MCF 10A (cell line): ENCODE measurements at regions not wholly inside any gene's neighbourhood (a gene's known extent, or its start where the extent isn't known, plus 50 kb on each side); places are given as distances from the start of the nearest gene placed in this dataset.

Experiments
- BruUV-seq: library from RNA; stranded (reverse); fragments of 400-500 nt; replicated peaks from 2 replicates; lab custom pipeline; 2021; lab: Mats Ljungman, UMichigan
- CTCF ChIA-PET: fragments of 300-600 bp; sonication (Branson Sonifier 250); formaldehyde crosslinking; extraction: SDS; loops from one replicate; lab custom pipeline; 2021; ENCODE audit warnings: antibody characterized with exemption, inconsistent platforms; lab: Yijun Ruan, JAX
- POLR2A ChIA-PET: fragments of 300-600, 350-650 bp; sonication (Branson Sonifier 250); formaldehyde crosslinking; extraction: SDS; loops from one replicate; lab custom pipeline; 2020; ENCODE audit warnings: antibody characterized with exemption, inconsistent platforms; lab: Yijun Ruan, JAX
- DNase-seq: peaks from one replicate; pipeline ENCODE4 v3.0.0-alpha.2; 2018; ENCODE audit not compliant: unreplicated experiment
- H3K27ac Mint-ChIP-seq: one replicate; pipeline ENCODE4 v1.8.0; 2022; ENCODE audit warnings: mild to moderate bottlenecking, low read depth, mixed read lengths; ENCODE audit not compliant: unreplicated experiment
- H3K27me3 Mint-ChIP-seq: one replicate; pipeline ENCODE4 v1.8.0; 2022; ENCODE audit warnings: mixed read lengths; ENCODE audit not compliant: insufficient read depth, unreplicated experiment
- H3K36me3 Mint-ChIP-seq: one replicate; pipeline ENCODE4 v1.8.0; 2022; ENCODE audit warnings: mild to moderate bottlenecking, moderate library complexity, mixed read lengths; ENCODE audit not compliant: insufficient read depth, unreplicated experiment
- H3K4me1 Mint-ChIP-seq: one replicate; pipeline ENCODE4 v1.8.0; 2022; ENCODE audit warnings: mixed read lengths; ENCODE audit not compliant: insufficient read depth, unreplicated experiment
- H3K4me3 Mint-ChIP-seq: one replicate; pipeline ENCODE4 v1.8.0; 2022; ENCODE audit warnings: mild to moderate bottlenecking, moderate library complexity, mixed read lengths; ENCODE audit not compliant: unreplicated experiment
- H3K9me3 Mint-ChIP-seq: one replicate; pipeline ENCODE4 v1.8.0; 2022; ENCODE audit warnings: mixed read lengths; ENCODE audit not compliant: unreplicated experiment
- intact Hi-C: fragments of 100-400 bp; cut with micrococcal nuclease; formaldehyde crosslinking; loops from 2 replicates; pipeline ENCODE4 v1.14.1; 2022
- TF ChIP-seq, protein P1 (sequence below): fragments of 200-600 bp; IDR thresholded peaks from one replicate; pipeline ENCODE4 v1.8.0; 2022; ENCODE audit warnings: antibody characterized with exemption, mild to moderate bottlenecking; ENCODE audit not compliant: unreplicated experiment

DNA sequence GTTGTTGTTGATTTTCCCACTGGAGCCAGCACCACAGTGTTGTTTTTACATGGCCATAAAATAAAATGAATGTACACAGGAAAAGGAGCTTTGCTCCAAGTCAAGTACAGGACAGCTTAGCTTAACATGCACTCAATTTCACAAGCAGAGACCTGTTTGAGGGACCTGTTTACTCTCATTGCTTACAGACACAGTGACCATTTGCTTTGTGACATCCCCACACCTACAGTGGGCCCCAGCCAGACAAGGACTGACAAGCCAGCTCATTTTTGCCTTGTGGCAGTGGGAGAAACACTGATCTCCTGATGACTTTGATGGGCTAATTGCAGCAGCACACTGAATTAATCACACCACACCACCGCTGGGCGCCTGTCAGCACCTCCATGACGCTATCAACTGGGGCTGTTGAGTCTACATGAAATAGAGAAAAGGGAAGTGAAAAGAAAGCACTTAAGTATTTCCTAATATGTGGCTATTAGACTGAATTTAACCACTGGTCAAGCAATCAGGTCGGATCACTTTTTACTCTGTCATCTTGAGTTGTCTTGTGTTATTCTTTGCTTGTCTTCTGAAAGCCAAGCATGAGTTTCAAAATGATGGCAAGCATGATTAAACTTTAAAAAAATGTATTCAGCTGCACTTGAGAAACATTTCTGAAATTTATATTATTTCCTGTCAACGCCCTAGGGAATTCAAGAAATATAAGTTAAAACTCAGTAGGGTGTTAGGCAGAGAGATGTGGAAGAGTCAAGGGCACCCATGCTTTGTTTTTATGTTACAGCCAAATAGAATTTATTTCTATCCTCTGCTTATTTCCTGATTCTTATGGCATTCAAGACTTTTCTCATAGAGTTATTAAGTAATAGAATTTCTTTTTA is 557.7 kb downstream of the RAB28 start:
- Mint-ChIP-seq H3K27ac (no peak overlapping the region), H3K36me3 (no peaks in the 10 kb centered on the region), H3K9me3 (no peaks in the 10 kb centered on the region), H3K4me3 (no peak overlapping the region), H3K27me3 (no peaks in the 10 kb centered on the region), H3K4me1 (no peaks in the 10 kb centered on the region)
- peak; percentile 1 for DNase-seq
- BruUV-seq: no TSS peak
- POLR2A ChIA-PET: no interaction called here
- CTCF ChIA-PET: interaction anchor here (1.2 to 1.7 kb wide), 2 partner anchors 10 to 11 kb away, joined by 3 to 5 read pairs; no protein-coding TSS in a partner anchor
- TF ChIP-seq, protein P1, sequence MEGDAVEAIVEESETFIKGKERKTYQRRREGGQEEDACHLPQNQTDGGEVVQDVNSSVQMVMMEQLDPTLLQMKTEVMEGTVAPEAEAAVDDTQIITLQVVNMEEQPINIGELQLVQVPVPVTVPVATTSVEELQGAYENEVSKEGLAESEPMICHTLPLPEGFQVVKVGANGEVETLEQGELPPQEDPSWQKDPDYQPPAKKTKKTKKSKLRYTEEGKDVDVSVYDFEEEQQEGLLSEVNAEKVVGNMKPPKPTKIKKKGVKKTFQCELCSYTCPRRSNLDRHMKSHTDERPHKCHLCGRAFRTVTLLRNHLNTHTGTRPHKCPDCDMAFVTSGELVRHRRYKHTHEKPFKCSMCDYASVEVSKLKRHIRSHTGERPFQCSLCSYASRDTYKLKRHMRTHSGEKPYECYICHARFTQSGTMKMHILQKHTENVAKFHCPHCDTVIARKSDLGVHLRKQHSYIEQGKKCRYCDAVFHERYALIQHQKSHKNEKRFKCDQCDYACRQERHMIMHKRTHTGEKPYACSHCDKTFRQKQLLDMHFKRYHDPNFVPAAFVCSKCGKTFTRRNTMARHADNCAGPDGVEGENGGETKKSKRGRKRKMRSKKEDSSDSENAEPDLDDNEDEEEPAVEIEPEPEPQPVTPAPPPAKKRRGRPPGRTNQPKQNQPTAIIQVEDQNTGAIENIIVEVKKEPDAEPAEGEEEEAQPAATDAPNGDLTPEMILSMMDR: no peak
- intact Hi-C loops: no loop called here

DNA sequence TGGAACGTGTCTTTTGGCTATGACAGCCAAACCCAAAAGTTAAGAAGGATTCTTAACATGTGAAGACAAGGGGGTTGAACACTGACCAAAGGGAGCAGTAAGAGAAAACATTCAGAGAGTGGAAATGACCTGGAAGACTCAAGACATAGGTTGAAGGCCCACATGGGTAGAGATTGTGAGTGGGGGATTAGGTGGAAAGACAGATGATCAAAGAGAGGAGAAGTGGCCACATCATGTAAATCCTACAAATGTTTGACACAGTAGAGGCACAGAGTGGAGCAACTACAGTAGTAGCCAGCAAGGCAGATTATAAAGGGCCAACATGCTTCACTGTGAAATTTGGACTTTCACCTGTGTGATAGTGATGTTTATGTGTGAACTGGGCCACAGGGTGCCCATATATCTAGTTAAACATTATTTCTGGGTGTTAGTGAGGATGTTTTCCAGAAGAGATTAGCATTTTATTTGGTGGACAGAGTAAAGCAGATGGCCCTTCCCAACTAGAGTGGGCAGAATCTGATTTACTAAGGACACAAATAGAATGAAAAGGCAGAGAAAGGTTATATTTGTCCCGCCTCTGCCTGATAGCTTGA is 559.3 kb downstream of the RAB28 start:
- TF ChIP-seq, protein P1: no peak
- no peaks in the 10 kb centered on the region for H3K27me3 Mint-ChIP-seq
- no peaks in the 10 kb centered on the region for H3K36me3 Mint-ChIP-seq
- H3K4me1 Mint-ChIP-seq: no peaks in the 10 kb centered on the region
- BruUV-seq: no TSS peak
- ChIA-PET POLR2A (no interaction called here), CTCF (interaction anchor here (1.2 to 1.7 kb wide), 2 partner anchors 9 to 11 kb away, joined by 3 to 5 read pairs; no protein-coding TSS in a partner anchor)
- H3K4me3 Mint-ChIP-seq: no peak overlapping the region
- H3K27ac Mint-ChIP-seq: no peak overlapping the region
- intact Hi-C loops: no loop called here
- DNase-seq: no peak
- no peaks in the 10 kb centered on the region for H3K9me3 Mint-ChIP-seq

DNA sequence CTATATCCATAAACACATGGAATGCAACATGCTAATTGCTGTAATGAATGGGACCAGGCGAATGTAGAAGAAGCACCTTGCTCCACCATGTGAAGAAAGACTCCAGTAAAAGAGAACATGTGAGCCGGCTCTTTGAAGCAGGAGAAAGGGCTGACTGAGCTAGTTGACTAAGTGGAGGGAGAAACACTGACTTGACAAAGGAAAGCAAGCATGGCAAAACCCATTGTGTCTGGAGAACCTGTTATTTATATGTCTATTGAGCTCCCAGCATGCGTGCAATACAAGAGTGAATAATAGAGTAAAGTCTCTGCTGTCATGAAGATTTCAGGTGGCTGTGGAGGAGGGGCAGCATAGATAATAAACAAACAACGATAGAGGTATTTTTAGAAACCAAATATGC is 559.9 kb downstream of the RAB28 start:
- BruUV-seq: no TSS peak
- no peak overlapping the region for H3K27ac Mint-ChIP-seq
- CTCF ChIA-PET: interaction anchor here (0.6 kb wide), 1 partner anchor 1759 kb away, joined by 3 read pairs; no protein-coding TSS in a partner anchor
- intact Hi-C loops: no loop called here
- no peaks in the 10 kb centered on the region for H3K4me1 Mint-ChIP-seq
- H3K4me3 Mint-ChIP-seq: no peak overlapping the region
- TF ChIP-seq, protein P1: no peak
- POLR2A ChIA-PET: interaction anchor here (1.1 kb wide), 1 partner anchor 544 kb away, joined by 4 read pairs; no protein-coding TSS in a partner anchor
- DNase-seq: no peak
- no peaks in the 10 kb centered on the region for H3K9me3 Mint-ChIP-seq
- no peaks in the 10 kb centered on the region for H3K36me3 Mint-ChIP-seq
- H3K27me3 Mint-ChIP-seq: no peaks in the 10 kb centered on the region

DNA sequence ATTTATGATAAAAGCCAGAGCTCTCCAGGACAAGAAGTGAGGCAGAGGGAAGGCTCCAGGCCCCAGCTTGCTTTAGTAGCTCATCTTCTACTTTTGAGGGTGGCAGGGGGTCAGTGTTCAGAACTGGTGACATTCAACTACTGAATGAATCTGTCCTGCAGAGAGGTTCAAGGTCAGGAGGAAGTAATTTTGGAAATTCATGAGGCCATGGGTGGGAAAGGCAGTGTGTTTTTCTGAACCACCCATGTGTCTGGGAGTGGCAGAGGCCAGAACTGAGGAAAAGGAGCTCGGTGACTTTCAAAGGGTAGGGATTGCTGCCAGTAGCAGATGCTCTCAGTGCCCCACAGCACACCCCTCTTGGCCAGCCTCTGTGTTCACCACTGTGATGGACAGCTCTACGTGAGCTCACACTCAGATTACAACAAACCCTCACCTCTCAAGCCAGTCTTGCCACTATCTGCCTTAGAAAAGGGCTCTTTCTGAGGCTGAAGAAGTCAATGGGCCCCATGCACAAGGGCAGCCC is 571.2 kb downstream of the RAB28 start:
- H3K4me1 Mint-ChIP-seq: no peaks in the 10 kb centered on the region
- ChIA-PET CTCF (no interaction called here), POLR2A (interaction anchor here (0.8 kb wide), 1 partner anchor 59 kb away, joined by 3 read pairs; no protein-coding TSS in a partner anchor)
- H3K36me3 Mint-ChIP-seq: no peaks in the 10 kb centered on the region
- H3K27ac Mint-ChIP-seq: no peak overlapping the region
- no TSS peak for BruUV-seq
- H3K9me3 Mint-ChIP-seq: no peaks in the 10 kb centered on the region
- DNase-seq: no peak
- no peaks in the 10 kb centered on the region for H3K27me3 Mint-ChIP-seq
- H3K4me3 Mint-ChIP-seq: no peak overlapping the region
- TF ChIP-seq, protein P1: no peak
- intact Hi-C loops: no loop called here
